ENCODE measurements at regions not wholly inside any gene's neighbourhood (a gene's known extent, or its start where the extent isn't known, plus 50 kb on each side); places are given as distances from the start of the nearest gene placed in this dataset.

- no peak for DNase-seq (ENCODE audit: extremely low spot score, unreplicated experiment)
- H3K4me1 Mint-ChIP-seq (ENCODE audit: unreplicated experiment) = no peaks in the 10 kb centered on the region
- no peaks in the 10 kb centered on the region for H3K27me3 Mint-ChIP-seq (ENCODE audit: unreplicated experiment)
- no peak overlapping the region for H3K4me3 Mint-ChIP-seq (ENCODE audit: unreplicated experiment)
- TF ChIP-seq CTCF (IDR thresholded peaks at IDR 0.05) = no peak
- no peaks in the 10 kb centered on the region for H3K9me3 Mint-ChIP-seq (ENCODE audit: unreplicated experiment)
- H3K27ac Mint-ChIP-seq (ENCODE audit: unreplicated experiment) = no peak overlapping the region
- H3K36me3 Mint-ChIP-seq (ENCODE audit: unreplicated experiment) = no peaks in the 10 kb centered on the region
Observed at GRCh38 chr2:147499785-147500184, 345.0 kb upstream of the ACVR2A start.

GRCh38 chr2:147495734-147496133, 349.1 kb upstream of the ACVR2A start:
- no peaks in the 10 kb centered on the region for H3K4me1 Mint-ChIP-seq (ENCODE audit: unreplicated experiment)
- TF ChIP-seq CTCF (IDR thresholded peaks at IDR 0.05) = no peak
- no peak for DNase-seq (ENCODE audit: extremely low spot score, unreplicated experiment)
- no peaks in the 10 kb centered on the region for H3K36me3 Mint-ChIP-seq (ENCODE audit: unreplicated experiment)
- no peak overlapping the region for H3K27ac Mint-ChIP-seq (ENCODE audit: unreplicated experiment)
- H3K9me3 Mint-ChIP-seq (ENCODE audit: unreplicated experiment) = no peaks in the 10 kb centered on the region
- H3K27me3 Mint-ChIP-seq (ENCODE audit: unreplicated experiment) = no peaks in the 10 kb centered on the region
- H3K4me3 Mint-ChIP-seq (ENCODE audit: unreplicated experiment) = no peak overlapping the region

GRCh38 chr2:147492471-147492870, 352.4 kb upstream of the ACVR2A start:
- DNase-seq (ENCODE audit: extremely low spot score, unreplicated experiment) = no peak
- H3K27ac Mint-ChIP-seq (ENCODE audit: unreplicated experiment) = no peak overlapping the region
- H3K27me3 Mint-ChIP-seq (ENCODE audit: unreplicated experiment) = peaks cover 8% of the 10 kb centered on the region
- TF ChIP-seq CTCF (IDR thresholded peaks at IDR 0.05) = no peak
- no peaks in the 10 kb centered on the region for H3K36me3 Mint-ChIP-seq (ENCODE audit: unreplicated experiment)
- H3K4me3 Mint-ChIP-seq (ENCODE audit: unreplicated experiment) = no peak overlapping the region
- no peaks in the 10 kb centered on the region for H3K4me1 Mint-ChIP-seq (ENCODE audit: unreplicated experiment)
- H3K9me3 Mint-ChIP-seq (ENCODE audit: unreplicated experiment) = no peaks in the 10 kb centered on the region

- peaks cover 8% of the 10 kb centered on the region for H3K27me3 Mint-ChIP-seq (ENCODE audit: unreplicated experiment)
- H3K4me1 Mint-ChIP-seq (ENCODE audit: unreplicated experiment) = no peaks in the 10 kb centered on the region
- H3K27ac Mint-ChIP-seq (ENCODE audit: unreplicated experiment) = no peak overlapping the region
- H3K4me3 Mint-ChIP-seq (ENCODE audit: unreplicated experiment) = no peak overlapping the region
- no peaks in the 10 kb centered on the region for H3K9me3 Mint-ChIP-seq (ENCODE audit: unreplicated experiment)
- DNase-seq (ENCODE audit: extremely low spot score, unreplicated experiment) = no peak
- no peaks in the 10 kb centered on the region for H3K36me3 Mint-ChIP-seq (ENCODE audit: unreplicated experiment)
- TF ChIP-seq CTCF (IDR thresholded peaks at IDR 0.05) = no peak
Observed at GRCh38 chr2:147491506-147491905, 353.3 kb upstream of the ACVR2A start.

GRCh38 chr2:147490401-147491261, 354.2 kb upstream of the ACVR2A start:
- Mint-ChIP-seq H3K27ac (ENCODE audit: unreplicated experiment) (no peak overlapping the region), H3K9me3 (ENCODE audit: unreplicated experiment) (no peaks in the 10 kb centered on the region), H3K4me1 (ENCODE audit: unreplicated experiment) (no peaks in the 10 kb centered on the region), H3K27me3 (ENCODE audit: unreplicated experiment) (peaks cover 8% of the 10 kb centered on the region), H3K36me3 (ENCODE audit: unreplicated experiment) (no peaks in the 10 kb centered on the region), H3K4me3 (ENCODE audit: unreplicated experiment) (no peak overlapping the region)
- no peak for TF ChIP-seq CTCF (IDR thresholded peaks at IDR 0.05)
- DNase-seq (ENCODE audit: extremely low spot score, unreplicated experiment) = no peak

Measured in osteocyte (in vitro differentiated cells).